ENCODE measurements at regions not wholly inside any gene's neighbourhood (a gene's known extent, or its start where the extent isn't known, plus 50 kb on each side); places are given as distances from the start of the nearest gene placed in this dataset.

GRCh38 chr21:39124681-39125251 lies 58.5 kb downstream of the PSMG1 start:
- no peak for DNase-seq (ENCODE audit: low read depth, low spot score)
- no peak overlapping the region for H3K27ac ChIP-seq

DNA sequence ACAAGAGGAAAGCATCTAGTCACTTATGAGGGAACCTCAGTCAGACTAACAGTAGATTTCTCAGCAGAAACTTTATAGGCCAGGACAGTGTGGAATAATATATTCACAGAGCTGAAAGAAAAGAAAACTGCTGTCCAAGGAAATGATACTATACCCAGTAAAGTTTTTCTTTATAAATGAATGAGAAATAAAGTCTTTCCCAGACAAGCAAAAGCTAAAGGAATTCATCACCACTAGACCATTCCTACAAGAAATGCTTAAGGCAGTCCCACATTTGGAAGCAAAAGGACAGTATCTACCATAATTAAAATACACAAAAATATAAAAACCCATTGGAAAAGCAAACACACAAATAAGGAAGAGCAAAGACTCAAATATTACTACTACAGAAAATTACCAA lies 59.9 kb downstream of the PSMG1 start:
- DNase-seq (ENCODE audit: low read depth, low spot score): no peak
- H3K27ac ChIP-seq: no peak overlapping the region

DNA sequence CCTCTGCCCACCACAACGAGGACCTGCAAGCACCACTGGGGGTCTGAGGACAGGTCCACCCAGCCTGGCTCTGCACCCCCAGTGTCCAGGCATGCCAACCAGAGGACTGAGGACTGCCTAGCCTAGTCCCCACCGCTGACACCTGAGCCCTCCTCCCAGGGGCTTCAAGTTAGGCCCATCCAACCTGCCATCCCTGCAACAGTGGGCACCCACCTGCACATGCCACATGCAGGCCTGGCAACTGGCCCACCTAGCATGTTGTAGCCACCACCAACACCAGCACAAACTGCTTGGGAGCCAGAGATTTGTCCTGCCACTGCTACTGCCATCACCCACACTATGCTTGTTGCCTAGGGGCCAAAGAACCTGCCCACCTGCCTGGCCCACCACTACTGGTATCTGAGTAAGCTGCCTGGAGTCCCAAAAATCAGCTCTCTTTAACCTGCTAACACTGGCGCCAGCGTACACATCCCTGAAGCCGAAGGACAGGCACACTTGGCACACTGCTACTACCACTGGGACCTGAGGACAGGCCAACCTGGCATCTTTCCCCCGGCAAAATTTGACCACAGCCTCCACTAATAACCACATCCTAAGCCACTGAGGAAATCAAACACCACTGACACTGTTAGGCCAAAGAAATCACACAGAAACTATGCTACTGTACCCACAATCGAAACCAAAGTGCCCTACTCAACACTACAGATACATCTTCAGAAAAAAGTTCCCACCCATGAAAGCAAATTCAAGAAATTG lies 61.5 kb downstream of the PSMG1 start:
- DNase-seq (ENCODE audit: low read depth, low spot score): no peak

DNA sequence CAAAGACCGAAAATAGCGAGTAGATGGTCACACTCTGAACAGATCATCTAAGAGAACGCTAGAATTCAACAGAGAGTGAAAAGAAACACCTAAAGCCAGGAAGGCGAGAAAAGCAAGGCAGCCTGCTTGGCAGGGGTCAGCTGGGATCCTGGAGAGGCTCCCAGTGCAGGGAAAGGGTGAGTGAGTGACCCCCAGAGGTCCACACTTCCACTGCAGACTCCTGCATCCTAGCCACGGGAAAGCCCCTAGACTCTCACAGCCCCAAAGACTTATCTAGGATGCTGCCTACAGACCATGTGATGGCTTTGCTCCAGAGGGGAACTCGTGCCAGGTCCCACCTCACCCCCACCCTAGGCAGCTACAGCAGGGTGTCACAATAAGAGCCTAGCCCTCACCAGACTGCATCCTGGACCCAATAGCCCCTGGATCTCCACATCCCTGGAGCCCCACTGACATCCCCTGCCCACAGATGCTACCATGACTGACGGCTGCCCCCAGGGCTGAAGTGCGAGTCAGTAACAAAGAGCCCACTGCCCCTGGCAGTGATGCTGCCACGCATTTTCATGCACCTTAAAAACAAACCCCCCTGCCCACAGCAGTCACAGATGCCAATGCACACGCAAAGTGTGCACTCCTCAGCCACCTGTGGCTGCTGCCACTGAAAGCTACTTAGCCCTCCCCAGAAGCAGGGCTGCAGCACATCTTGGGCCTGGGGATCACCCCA lies 62.2 kb downstream of the PSMG1 start:
- H3K27ac ChIP-seq: no peak overlapping the region
- DNase-seq (ENCODE audit: low read depth, low spot score): no peak

More for the DNA sequence above, 61.5 kb downstream of the PSMG1 start:
- H3K27ac ChIP-seq: no peak overlapping the region

- no peak for DNase-seq (ENCODE audit: low read depth, low spot score)
- H3K27ac ChIP-seq: no peak overlapping the region
These were observed 63.4 kb downstream of the PSMG1 start for GRCh38 chr21:39119891-39120290.

DNA sequence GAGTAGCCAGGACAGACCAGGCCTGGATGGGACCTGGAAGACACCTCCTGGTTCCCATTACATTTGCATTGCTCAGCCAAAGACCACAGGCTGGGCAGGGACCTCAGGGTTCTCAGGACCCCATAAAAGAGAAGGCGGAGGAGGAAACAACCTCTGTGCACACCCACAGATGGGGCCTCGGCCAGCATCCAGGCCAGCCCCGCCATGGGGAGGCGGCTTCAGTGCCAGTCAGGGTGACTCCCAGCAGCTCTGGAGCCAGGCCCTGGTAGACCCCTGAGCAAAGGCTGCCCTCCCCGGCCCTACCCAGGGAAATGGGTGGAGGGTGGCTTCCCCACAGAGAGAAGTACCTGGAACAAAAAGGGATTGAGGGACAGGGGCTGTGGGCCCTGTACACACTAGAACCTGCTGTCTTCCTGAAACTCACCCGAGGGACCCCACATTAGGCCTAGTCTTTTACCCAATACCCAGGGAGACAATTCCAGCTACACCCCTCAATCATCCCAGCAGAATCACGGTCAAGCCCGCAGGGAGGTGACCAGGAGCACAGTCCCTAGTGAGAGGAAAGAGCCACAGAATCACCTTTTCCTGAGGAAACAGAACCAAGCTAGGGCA lies 64.5 kb downstream of the PSMG1 start:
- DNase-seq (ENCODE audit: low read depth, low spot score): no peak
- H3K27ac ChIP-seq: no peak overlapping the region

GRCh38 chr21:39118061-39118460 lies 65.2 kb downstream of the PSMG1 start:
- H3K27ac ChIP-seq: no peak overlapping the region
- DNase-seq (ENCODE audit: low read depth, low spot score): no peak

DNA sequence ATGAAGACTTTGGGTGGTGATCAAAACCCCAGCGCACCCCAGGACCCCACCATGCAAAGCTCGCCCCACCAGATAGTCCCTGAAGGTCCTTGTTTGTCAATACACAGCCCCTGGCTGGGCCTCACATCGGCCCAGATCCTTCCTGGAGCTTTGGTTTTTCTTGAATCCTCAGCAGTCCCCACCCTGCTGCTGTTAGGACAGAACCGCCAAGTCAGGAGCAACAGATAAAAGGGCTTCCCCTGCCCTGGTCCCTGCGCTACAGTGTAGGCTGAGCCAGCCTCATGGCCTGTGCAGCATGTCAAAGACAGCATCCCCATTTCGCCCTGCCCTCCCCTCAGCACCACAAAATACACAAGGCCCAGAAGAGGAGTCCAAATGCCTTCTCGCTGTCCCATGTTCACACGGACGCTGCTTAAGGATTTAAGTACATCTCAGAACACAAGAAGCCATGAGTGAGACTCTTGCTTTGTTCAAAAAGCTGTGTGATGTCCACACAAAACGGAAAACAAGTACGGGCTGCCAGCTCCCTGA lies 65.7 kb downstream of the PSMG1 start:
- H3K27ac ChIP-seq: no peak overlapping the region
- no peak for DNase-seq (ENCODE audit: low read depth, low spot score)

DNA sequence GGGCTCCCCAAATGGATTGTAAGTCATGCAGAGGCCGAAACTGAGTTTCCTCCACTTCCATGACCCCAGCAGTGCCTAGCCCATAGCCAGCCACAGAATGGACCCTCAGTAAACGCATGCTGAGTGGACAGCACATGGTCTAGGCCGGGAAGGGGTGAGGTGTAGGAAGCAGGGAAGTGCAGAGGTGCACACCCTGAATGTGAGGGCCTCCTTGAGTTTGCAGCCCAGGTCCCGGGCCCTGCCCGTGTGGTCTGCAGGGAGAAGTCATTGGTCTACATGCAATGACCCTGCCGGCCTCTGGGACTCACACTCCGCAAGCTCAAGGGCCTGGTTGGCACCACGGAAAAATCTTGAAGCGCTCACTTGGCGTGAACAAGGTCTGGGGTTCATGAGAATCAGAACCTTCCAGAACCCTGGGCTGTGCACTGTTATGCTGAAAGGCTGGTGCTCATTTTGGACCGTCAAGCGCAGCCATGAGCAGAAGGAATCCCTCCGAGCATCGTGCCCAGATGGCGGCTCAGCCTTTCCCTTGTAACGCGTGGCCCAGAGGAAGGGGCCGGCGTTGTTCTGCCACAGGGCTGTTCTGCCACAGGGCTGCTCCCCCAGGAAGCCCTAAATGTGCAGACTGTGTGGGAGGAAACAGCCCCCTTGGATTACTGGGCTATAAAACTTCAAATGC lies 66.4 kb downstream of the PSMG1 start:
- no peak for DNase-seq (ENCODE audit: low read depth, low spot score)
- no peak overlapping the region for H3K27ac ChIP-seq

DNA sequence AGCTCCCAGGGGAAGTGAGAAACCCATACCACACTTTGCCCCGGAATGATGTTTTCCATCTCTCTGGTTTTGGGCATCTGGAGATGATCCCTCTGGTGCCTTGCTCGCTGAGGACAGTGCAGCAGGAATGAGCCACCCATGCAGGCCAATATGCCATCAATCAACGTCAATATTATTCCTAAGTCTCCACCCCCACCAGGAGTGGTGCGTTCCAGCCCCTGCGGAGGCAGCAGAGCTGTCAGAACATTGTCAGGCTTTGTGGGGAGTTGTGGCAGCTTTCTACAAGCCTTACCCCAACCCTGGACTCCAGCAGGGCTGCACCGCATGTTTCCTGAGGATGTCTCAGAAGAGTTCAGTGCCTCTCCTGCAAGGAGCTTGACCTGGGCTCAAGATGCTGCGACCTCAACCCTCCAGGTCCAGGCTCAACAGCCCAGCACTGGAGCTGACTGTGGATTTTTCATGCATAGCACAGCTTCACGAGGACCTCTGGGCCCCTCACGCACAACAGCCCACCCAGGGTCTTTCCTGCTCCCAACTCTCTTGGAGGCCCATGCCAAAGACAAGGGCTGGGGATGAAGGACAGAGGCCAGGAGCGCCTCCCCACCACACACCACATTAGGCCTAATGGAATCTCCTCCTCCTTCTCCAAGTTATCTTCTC lies 67.5 kb downstream of the PSMG1 start:
- no peak for DNase-seq (ENCODE audit: low read depth, low spot score)
- H3K27ac ChIP-seq: no peak overlapping the region

GRCh38 chr21:39114871-39115575 lies 68.2 kb downstream of the PSMG1 start:
- H3K27ac ChIP-seq: no peak overlapping the region
- DNase-seq (ENCODE audit: low read depth, low spot score): no peak

GRCh38 chr21:39111931-39112550 lies 71.2 kb downstream of the PSMG1 start:
- no peak overlapping the region for H3K27ac ChIP-seq
- DNase-seq (ENCODE audit: low read depth, low spot score): no peak

DNA sequence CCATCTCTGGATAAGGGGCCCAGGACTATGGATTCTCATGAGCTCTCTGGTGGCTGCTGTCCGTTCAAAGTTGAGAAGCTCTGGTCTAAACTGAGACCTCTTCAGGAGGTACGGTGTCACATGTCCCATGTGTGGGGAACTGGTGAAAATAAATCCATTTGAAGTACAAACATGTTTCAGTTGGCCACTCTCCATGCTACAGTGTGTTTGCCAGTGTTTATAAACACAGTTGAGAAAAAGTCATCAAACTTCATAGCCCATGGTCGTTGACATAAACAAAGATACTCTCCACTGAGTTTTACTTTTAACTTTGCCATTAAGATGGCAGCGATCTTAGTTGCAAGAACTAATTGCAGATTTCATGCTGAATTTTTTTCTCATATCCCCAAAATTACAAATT lies 72.8 kb downstream of the PSMG1 start:
- DNase-seq (ENCODE audit: low read depth, low spot score): no peak
- no peak overlapping the region for H3K27ac ChIP-seq

DNA sequence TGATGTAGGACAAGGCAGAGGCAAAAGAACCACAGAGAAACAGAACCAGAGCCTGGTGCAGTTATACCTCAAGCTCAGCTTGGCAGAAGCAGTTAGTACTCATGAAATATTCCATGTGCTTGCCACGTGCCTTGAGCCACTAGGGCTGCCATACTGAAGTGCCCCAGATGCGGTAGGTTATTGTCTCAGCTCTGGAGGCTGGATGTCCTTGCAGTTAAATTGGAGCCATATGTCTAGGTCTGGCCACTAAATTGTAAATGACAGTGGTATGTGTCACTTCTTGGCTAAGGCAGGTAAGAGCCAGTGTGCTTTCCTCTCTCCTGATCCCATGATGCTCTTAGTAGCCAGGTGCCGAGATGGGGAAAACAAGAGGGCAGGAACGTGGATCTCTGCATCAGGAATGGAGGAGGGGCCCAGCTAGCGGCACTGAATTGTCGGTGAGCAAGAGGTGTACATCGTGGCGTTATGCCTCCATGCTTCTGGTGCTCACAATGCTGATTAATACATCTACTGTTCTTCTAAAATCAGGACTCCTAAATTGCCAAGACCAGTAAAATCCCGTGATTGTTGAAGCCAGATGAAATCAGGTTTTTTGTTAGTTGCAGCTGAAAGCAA lies 73.5 kb downstream of the PSMG1 start:
- H3K27ac ChIP-seq: no peak overlapping the region
- no peak for DNase-seq (ENCODE audit: low read depth, low spot score)

DNA sequence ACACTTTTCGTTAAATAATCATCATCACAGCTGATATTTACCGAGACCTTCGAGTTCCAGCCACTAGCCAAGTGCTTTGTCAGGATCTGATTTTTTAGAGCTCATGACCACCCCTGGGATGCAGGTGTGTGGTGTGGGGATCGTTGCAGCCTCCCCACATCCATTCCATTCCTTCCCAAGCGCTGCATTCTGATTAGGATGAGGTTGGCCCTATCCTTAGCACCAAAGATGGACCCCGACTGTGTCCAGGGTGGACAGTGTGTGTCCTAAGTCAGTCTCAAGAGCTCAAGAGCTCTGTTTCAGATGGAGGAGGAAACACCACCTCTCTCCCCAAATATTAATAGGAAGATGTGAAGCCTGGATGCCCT lies 74.1 kb downstream of the PSMG1 start:
- no peak overlapping the region for H3K27ac ChIP-seq
- DNase-seq (ENCODE audit: low read depth, low spot score): no peak

GRCh38 chr21:39108291-39109162 lies 74.7 kb downstream of the PSMG1 start:
- no peak for DNase-seq (ENCODE audit: low read depth, low spot score)
- H3K27ac ChIP-seq: no peak overlapping the region

- no peak for DNase-seq (ENCODE audit: low read depth, low spot score)
- H3K27ac ChIP-seq: no peak overlapping the region
These were observed 75.5 kb downstream of the PSMG1 start for GRCh38 chr21:39107739-39108138.

Measured in epithelial cell of prostate (primary cell).